Adrenal gland (tissue), 5 donors: ENCODE measurements at regions not wholly inside any gene's neighbourhood (a gene's known extent, or its start where the extent isn't known, plus 50 kb on each side); places are given as distances from the start of the nearest gene placed in this dataset.
"Not testable (repeated sequence)": the region's sequence is repeated elsewhere in the genome, so short reads cannot be mapped to it uniquely, and the experiment has no call there.

ENCODE experiments used
- CTCF ChIP-seq, 6 experiments: fragments of 450-650 bp in 4 of 6; fragments of 200-600 bp in 2 of 6; sonication (generic) in 1 of 6; IDR thresholded peaks; 1 replicate in 5 of 6; 2 replicates in 1 of 6; pipeline versions ENCODE4 v1.5.1 to v1.8.0; 2016 to 2021; ENCODE audit warnings: antibody characterized with exemption in 6 of 6, mild to moderate bottlenecking in 2 of 6, moderate library complexity in 1 of 6
- POLR2A ChIP-seq, 2 donors: fragments of 450-650 bp; IDR thresholded peaks; one replicate each; pipeline ENCODE4 v1.6.1; 2017; ENCODE audit warnings: antibody characterized with exemption in 2 of 2, mild to moderate bottlenecking in 2 of 2, moderate library complexity in 1 of 2
- donor health status: DM: no; HTN: no; CAD: no.

GRCh38 chr15:20363591-20363990, 178.0 kb downstream of the GOLGA6L6 start:
- TF ChIP-seq CTCF, POLR2A (IDR thresholded peaks at IDR 0.05): not testable (repeated sequence)
